ENCODE measurements at regions not wholly inside any gene's neighbourhood (a gene's known extent, or its start where the extent isn't known, plus 50 kb on each side); places are given as distances from the start of the nearest gene placed in this dataset.
"Not testable (repeated sequence)": the region's sequence is repeated elsewhere in the genome, so short reads cannot be mapped to it uniquely, and the experiment has no call there.

- no peak for DNase-seq
Observed at GRCh38 chr10:81662837-81663236, 212.2 kb upstream of the NRG3 start.

- not testable (repeated sequence) for DNase-seq
Observed at GRCh38 chr10:81664800-81665199, 210.2 kb upstream of the NRG3 start.

GRCh38 chr10:81674941-81675340, 200.1 kb upstream of the NRG3 start:
- DNase-seq: no peak

- DNase-seq: no peak
Observed at GRCh38 chr10:81679291-81679690, 195.7 kb upstream of the NRG3 start.

GRCh38 chr10:81680359-81680758, 194.6 kb upstream of the NRG3 start:
- DNase-seq: no peak

- no peak for DNase-seq
Observed at GRCh38 chr10:81688459-81688858, 186.5 kb upstream of the NRG3 start.

GRCh38 chr10:81696609-81697388, 178.2 kb upstream of the NRG3 start:
- no peak for DNase-seq

GRCh38 chr10:81704596-81704995, 170.4 kb upstream of the NRG3 start:
- DNase-seq: no peak

- DNase-seq: no peak
Observed at GRCh38 chr10:81708416-81708815, 166.6 kb upstream of the NRG3 start.

- no peak for DNase-seq
Observed at GRCh38 chr10:81708929-81709328, 166.1 kb upstream of the NRG3 start.

GRCh38 chr10:81722399-81722798, 152.6 kb upstream of the NRG3 start:
- DNase-seq: no peak

- no peak for DNase-seq
Observed at GRCh38 chr10:81724431-81724830, 150.6 kb upstream of the NRG3 start.

GRCh38 chr10:81725851-81726250, 149.1 kb upstream of the NRG3 start:
- no peak for DNase-seq

GRCh38 chr10:81728692-81729091, 146.3 kb upstream of the NRG3 start:
- DNase-seq: no peak

GRCh38 chr10:81730891-81731290, 144.1 kb upstream of the NRG3 start:
- DNase-seq: no peak

- no peak for DNase-seq
Observed at GRCh38 chr10:81733542-81733941, 141.5 kb upstream of the NRG3 start.

GRCh38 chr10:81735167-81735566, 139.8 kb upstream of the NRG3 start:
- not testable (repeated sequence) for DNase-seq

- no peak for DNase-seq
Observed at GRCh38 chr10:81759111-81759510, 115.9 kb upstream of the NRG3 start.

- no peak for DNase-seq
Observed at GRCh38 chr10:81784111-81784597, 90.8 kb upstream of the NRG3 start.

GRCh38 chr10:81792729-81793128, 82.3 kb upstream of the NRG3 start:
- no peak for DNase-seq

GRCh38 chr10:81806842-81807241, 68.2 kb upstream of the NRG3 start:
- DNase-seq: no peak

GRCh38 chr10:81814842-81815241, 60.2 kb upstream of the NRG3 start:
- no peak for DNase-seq

- DNase-seq: no peak
Observed at GRCh38 chr10:81817596-81818170, 57.3 kb upstream of the NRG3 start.

- DNase-seq: peak; percentile 3
Observed at GRCh38 chr10:81820418-81820817, 54.6 kb upstream of the NRG3 start.

All from NCI-H1694 treated with DMSO at 0.1 percent for 48 hours (cell line).